WERI-Rb-1 (cell line): ENCODE measurements at regions not wholly inside any gene's neighbourhood (a gene's known extent, or its start where the extent isn't known, plus 50 kb on each side); places are given as distances from the start of the nearest gene placed in this dataset.

Source experiments
- DNase-seq: peaks from one replicate; pipeline ENCODE4 v3.0.0-alpha.2; 2020
- H3K27ac ChIP-seq: fragments of 250-450 bp; sonication (Bioruptor Pico); 2 replicates; pipeline ENCODE4 v1.5.1; 2020; ENCODE audit warnings: mild to moderate bottlenecking, moderate library complexity
- H3K27me3 ChIP-seq: fragments of 250-450 bp; sonication (Bioruptor Pico); 2 replicates; pipeline ENCODE4 v1.5.1; 2021; ENCODE audit warnings: mild to moderate bottlenecking, low read depth, moderate library complexity; ENCODE audit not compliant: insufficient read depth, severe bottlenecking
- H3K36me3 ChIP-seq: fragments of 250-450 bp; sonication (Bioruptor Pico); 2 replicates; pipeline ENCODE4 v1.5.1; 2020; ENCODE audit warnings: mild to moderate bottlenecking, moderate library complexity
- H3K4me3 ChIP-seq: 2 replicates; pipeline ENCODE4 v1.5.1; 2011; ENCODE audit warnings: low read depth, mild to moderate bottlenecking, control low read depth, low read length
- H3K9me3 ChIP-seq: fragments of 250-450 bp; sonication (Bioruptor Pico); 2 replicates; pipeline ENCODE4 v1.5.1; 2021; ENCODE audit warnings: mild to moderate bottlenecking, moderate library complexity; ENCODE audit not compliant: severe bottlenecking
- TF ChIP-seq, protein P1 (sequence below): IDR thresholded peaks from 2 replicates; pipeline ENCODE4 v1.5.1; 2011; ENCODE audit warnings: low read depth, mild to moderate bottlenecking, control low read depth, inconsistent platforms, low read length

DNA sequence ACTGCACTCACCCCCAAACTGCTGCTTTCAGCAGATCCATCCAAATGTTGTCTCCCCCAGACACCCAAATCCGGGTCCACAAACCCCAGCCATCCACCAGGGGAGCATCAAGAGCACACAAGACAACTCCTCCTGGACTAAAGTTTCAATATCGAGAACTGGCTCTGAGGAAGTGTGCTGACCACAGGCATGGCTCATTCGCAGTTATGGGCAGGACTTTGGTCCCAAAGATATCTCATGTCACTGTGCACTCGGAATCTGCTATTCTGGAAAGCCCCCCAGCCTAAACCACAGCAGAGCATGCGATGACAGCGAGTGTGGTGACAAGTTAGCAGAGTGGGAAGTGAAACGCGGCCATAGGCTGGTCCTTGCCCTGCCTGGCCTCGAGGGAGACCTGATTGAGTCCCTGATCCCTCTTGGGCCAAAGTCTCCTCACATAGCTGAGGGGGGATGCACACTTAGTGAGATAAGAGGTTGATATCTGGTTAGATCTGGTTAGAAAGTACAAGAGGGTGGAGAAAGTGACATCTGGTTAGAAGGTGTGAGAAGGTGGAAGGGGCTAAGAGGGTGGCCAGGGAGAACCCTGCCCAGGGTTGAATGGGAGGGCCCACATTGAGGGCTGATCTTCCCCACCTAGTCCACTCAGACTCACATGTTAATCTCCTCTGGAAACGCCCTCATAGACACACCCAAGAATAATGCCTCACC, 149.7 kb downstream of the MRPL14 start:
- TF ChIP-seq, protein P1, sequence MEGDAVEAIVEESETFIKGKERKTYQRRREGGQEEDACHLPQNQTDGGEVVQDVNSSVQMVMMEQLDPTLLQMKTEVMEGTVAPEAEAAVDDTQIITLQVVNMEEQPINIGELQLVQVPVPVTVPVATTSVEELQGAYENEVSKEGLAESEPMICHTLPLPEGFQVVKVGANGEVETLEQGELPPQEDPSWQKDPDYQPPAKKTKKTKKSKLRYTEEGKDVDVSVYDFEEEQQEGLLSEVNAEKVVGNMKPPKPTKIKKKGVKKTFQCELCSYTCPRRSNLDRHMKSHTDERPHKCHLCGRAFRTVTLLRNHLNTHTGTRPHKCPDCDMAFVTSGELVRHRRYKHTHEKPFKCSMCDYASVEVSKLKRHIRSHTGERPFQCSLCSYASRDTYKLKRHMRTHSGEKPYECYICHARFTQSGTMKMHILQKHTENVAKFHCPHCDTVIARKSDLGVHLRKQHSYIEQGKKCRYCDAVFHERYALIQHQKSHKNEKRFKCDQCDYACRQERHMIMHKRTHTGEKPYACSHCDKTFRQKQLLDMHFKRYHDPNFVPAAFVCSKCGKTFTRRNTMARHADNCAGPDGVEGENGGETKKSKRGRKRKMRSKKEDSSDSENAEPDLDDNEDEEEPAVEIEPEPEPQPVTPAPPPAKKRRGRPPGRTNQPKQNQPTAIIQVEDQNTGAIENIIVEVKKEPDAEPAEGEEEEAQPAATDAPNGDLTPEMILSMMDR, result no peak
- no peak overlapping the region for H3K4me3 ChIP-seq
- H3K27ac ChIP-seq, result no peak overlapping the region
- H3K27me3 ChIP-seq, result no peaks in the 10 kb centered on the region
- no peaks in the 10 kb centered on the region for H3K36me3 ChIP-seq
- DNase-seq, result peak; percentile 9
- H3K9me3 ChIP-seq, result peaks cover 5% of the 10 kb centered on the region

DNA sequence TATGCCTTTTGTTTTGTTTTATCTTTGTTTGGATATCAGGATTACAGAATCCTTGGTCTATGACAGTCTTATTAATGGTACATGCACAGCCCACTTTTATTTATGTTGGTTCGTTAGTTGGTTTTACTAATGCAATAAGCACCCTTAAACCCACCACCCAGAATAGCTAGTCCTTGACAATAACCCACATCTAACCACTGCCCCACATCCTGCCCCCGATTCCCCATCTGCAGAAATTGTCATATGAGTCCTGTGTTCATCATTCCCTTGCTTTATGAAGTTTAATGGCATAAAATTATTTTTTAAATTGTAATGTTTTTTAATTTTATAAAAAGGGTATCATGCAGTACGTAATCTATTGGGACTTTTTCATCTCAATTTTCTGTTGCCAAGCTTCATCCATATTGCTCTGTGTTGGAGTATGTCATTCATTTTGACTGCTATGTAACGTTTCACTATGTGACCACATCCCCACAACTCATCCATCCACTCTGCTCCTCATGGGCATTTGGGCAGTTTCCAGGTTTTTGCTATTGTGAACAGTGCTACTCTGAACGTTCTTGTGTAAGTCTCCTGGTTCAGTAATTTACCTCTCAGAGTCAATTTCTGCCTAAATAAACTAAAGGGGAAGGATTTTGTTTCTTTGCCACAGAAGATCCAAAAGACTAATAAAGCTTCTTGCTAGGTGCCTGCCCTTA, 150.4 kb downstream of the MRPL14 start:
- peaks cover 5% of the 10 kb centered on the region for H3K9me3 ChIP-seq
- no peaks in the 10 kb centered on the region for H3K27me3 ChIP-seq
- DNase-seq, result no peak
- no peak overlapping the region for H3K4me3 ChIP-seq
- H3K36me3 ChIP-seq, result no peaks in the 10 kb centered on the region
- TF ChIP-seq, protein P1, result no peak
- H3K27ac ChIP-seq, result no peak overlapping the region

DNA sequence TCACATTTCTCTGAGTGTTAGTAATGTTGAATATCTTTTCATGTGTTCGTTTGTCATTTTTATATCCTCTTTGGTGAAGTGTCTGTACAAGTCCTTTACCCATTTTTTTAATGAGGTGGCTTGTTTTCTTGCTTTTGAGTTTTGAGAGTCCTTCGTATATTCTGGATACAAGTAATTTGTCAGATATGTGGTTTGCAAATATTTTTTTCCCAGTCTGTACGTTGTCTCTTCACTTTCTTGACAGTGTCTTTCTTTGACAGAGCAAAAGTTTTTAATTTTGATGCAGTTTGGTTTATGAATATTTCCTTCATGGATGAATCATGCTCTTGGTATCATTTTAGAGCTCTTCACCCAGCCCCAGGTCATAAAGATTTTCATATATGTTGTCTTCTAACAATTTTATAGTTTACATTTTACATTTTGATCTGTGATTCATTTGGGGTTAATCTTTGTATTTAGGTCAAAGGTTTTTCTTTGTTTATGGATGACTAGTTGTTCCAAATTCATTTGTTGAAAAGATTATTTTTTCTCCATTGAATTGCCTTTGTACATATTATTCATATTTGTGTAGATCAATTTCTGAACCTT, 152.5 kb downstream of the MRPL14 start:
- H3K9me3 ChIP-seq, result peaks cover 5% of the 10 kb centered on the region
- no peaks in the 10 kb centered on the region for H3K27me3 ChIP-seq
- H3K36me3 ChIP-seq, result no peaks in the 10 kb centered on the region
- TF ChIP-seq, protein P1, result no peak
- H3K27ac ChIP-seq, result no peak overlapping the region
- DNase-seq, result no peak
- no peak overlapping the region for H3K4me3 ChIP-seq

DNA sequence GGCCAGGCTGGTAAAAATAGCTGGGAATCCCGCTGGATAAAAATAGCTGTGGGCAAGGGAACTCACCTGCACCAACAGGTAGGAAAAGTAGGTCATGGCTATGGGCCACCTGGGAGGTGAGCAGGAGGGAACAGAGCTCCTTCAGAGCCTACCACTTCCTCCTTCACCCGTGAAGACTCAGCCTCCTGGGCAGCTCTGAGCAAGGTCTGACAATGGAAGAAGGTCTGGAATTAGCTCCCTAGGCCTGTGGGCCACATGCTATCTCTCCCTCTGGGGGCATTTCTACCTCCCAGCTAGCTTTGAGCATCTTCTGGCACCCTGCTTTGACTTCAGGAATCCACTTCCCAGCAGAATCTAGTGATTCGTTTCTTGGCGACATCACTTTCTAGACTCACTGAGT, 153.9 kb downstream of the MRPL14 start:
- Histone ChIP-seq H3K4me3 (no peak overlapping the region), H3K36me3 (no peaks in the 10 kb centered on the region), H3K27me3 (no peaks in the 10 kb centered on the region), H3K27ac (no peak overlapping the region), H3K9me3 (peaks cover 5% of the 10 kb centered on the region)
- TF ChIP-seq, protein P1, result no peak
- DNase-seq, result peak; percentile 4

DNA sequence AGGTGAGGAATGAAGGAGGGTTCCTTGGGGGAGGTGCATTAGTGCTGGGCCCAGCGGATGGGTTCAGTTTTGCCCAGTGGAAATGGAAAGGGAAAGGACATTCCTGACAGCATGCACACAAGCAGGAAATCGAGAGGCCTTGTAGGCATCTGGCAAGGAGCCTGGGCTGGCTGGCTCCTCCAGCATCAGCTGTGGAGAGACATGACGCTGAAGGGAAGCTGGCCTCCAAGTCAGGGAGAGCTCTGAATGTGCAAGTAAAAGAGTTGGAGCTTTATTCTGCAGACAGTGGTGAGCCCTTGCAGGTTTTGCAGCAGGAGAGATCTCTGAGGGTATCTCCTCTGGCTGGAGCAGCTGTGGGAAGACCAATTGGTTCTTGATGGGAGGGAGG, 154.3 kb downstream of the MRPL14 start:
- peak; percentile 5 for DNase-seq
- no peak overlapping the region for H3K27ac ChIP-seq
- no peak overlapping the region for H3K4me3 ChIP-seq
- H3K9me3 ChIP-seq, result peaks cover 5% of the 10 kb centered on the region
- H3K36me3 ChIP-seq, result no peaks in the 10 kb centered on the region
- no peaks in the 10 kb centered on the region for H3K27me3 ChIP-seq
- TF ChIP-seq, protein P1, result no peak
